OCI-LY7 (cell line): ENCODE measurements at regions not wholly inside any gene's neighbourhood (a gene's known extent, or its start where the extent isn't known, plus 50 kb on each side); places are given as distances from the start of the nearest gene placed in this dataset.

ENCODE experiments used
- CTCF ChIP-seq: fragments of 200-600 bp; sonication (generic); conservative IDR thresholded peaks from 2 replicates; pipeline ENCODE4 v1.5.1; 2014; ENCODE audit warnings: mild to moderate bottlenecking, antibody characterized with exemption, low read length, moderate library complexity, mixed read lengths
- EZH2phosphoT487 ChIP-seq: fragments of 200-600 bp; sonication (generic); IDR thresholded peaks from 2 replicates; pipeline ENCODE4 v1.6.1; 2018; ENCODE audit warnings: low read depth, borderline replicate concordance, mild to moderate bottlenecking, mixed run types, antibody characterized with exemption, low read length, moderate library complexity, mixed read lengths

- TF ChIP-seq CTCF (no peak), EZH2phosphoT487 (no peak)
Observed at GRCh38 chr18:71047882-71048281, 759.0 kb downstream of the SOCS6 start.
